Choroid plexus epithelial cell (primary cell): ENCODE measurements at regions not wholly inside any gene's neighbourhood (a gene's known extent, or its start where the extent isn't known, plus 50 kb on each side); places are given as distances from the start of the nearest gene placed in this dataset.

Experiments used
- DNase-seq: peaks from one replicate; pipeline ENCODE4 v3.0.0-alpha.2; 2010; ENCODE audit warnings: low read depth
- H3K4me3 ChIP-seq: 2 replicates; pipeline ENCODE4 v1.5.1; 2011; ENCODE audit warnings: low read depth, mild to moderate bottlenecking, control low read depth, low read length, moderate library complexity
- CTCF ChIP-seq: conservative IDR thresholded peaks from 2 replicates; pipeline ENCODE4 v1.5.1; 2011; ENCODE audit warnings: low read depth, mild to moderate bottlenecking, control low read depth, inconsistent platforms, low read length, moderate library complexity

GRCh38 chr16:72389791-72390190, 217.8 kb upstream of the PMFBP1 start:
- H3K4me3 ChIP-seq: no peak overlapping the region
- TF ChIP-seq CTCF: no peak
- no peak for DNase-seq

GRCh38 chr16:72388007-72388406, 216.1 kb upstream of the PMFBP1 start:
- DNase-seq: no peak
- no peak for TF ChIP-seq CTCF
- H3K4me3 ChIP-seq: no peak overlapping the region

- TF ChIP-seq CTCF: no peak
- no peak overlapping the region for H3K4me3 ChIP-seq
- no peak for DNase-seq
Measured at GRCh38 chr16:72384651-72385050, 212.7 kb upstream of the PMFBP1 start.

- no peak for TF ChIP-seq CTCF
- DNase-seq: peak; percentile 36
- H3K4me3 ChIP-seq: no peak overlapping the region
Measured at GRCh38 chr16:72380283-72380682, 208.3 kb upstream of the PMFBP1 start.

- TF ChIP-seq CTCF: no peak
- DNase-seq: no peak
- H3K4me3 ChIP-seq: no peak overlapping the region
Measured at GRCh38 chr16:72373201-72373600, 201.2 kb upstream of the PMFBP1 start.

- no peak for TF ChIP-seq CTCF
- H3K4me3 ChIP-seq: no peak overlapping the region
- DNase-seq: peak; percentile 35
Measured at GRCh38 chr16:72372087-72373045, 200.4 kb upstream of the PMFBP1 start.
